Keratinocyte (primary cell): ENCODE measurements at regions not wholly inside any gene's neighbourhood (a gene's known extent, or its start where the extent isn't known, plus 50 kb on each side); places are given as distances from the start of the nearest gene placed in this dataset.

Source experiments
- DNase-seq: peaks from one replicate; pipeline ENCODE4 v3.0.0-alpha.2; 2011; ENCODE audit warnings: low read depth, missing footprints, low spot score
- FAIRE-seq: peaks from 2 replicates; lab custom pipeline; 2011; peaks lifted over from hg19 to GRCh38; lab: Jason Lieb, UNC
- H2AFZ ChIP-seq: 2 replicates; pipeline ENCODE4 v1.6.0; 2012; ENCODE audit warnings: low read length, control low read depth, inconsistent platforms; ENCODE audit not compliant: control insufficient read depth
- H3K27ac ChIP-seq: 2 replicates; pipeline ENCODE4 v1.5.1; 2011; ENCODE audit warnings: low read length; ENCODE audit not compliant: control insufficient read depth, insufficient read depth
- H3K27me3 ChIP-seq: 3 replicates; pipeline ENCODE4 v1.6.0; 2011; ENCODE audit warnings: low read length; ENCODE audit not compliant: control insufficient read depth, insufficient read depth; ENCODE audit errors: extremely low read depth
- H3K36me3 ChIP-seq, 2 experiments: 2 replicates in 1 of 2; 3 replicates in 1 of 2; pipeline ENCODE4 v1.5.1; 2011; ENCODE audit warnings: low read length in 2 of 2, mild to moderate bottlenecking in 1 of 2; ENCODE audit not compliant: control insufficient read depth in 2 of 2, insufficient read depth in 2 of 2; ENCODE audit errors: extremely low read depth in 1 of 2
- H3K4me1 ChIP-seq: 3 replicates; pipeline ENCODE4 v1.5.1; 2011; ENCODE audit warnings: low read length; ENCODE audit not compliant: control insufficient read depth, insufficient read depth; ENCODE audit errors: extremely low read depth
- H3K4me2 ChIP-seq: 3 replicates; pipeline ENCODE4 v1.6.0; 2011; ENCODE audit warnings: low read depth, low read length; ENCODE audit not compliant: control insufficient read depth, insufficient read depth; ENCODE audit errors: extremely low read depth
- H3K4me3 ChIP-seq, 3 experiments: fragments of 200-600 bp in 1 of 3; sonication (generic) in 1 of 3; 2 replicates in 2 of 3; 3 replicates in 1 of 3; pipeline ENCODE4 v1.5.1; 2011 to 2016; ENCODE audit warnings: low read length in 3 of 3, mild to moderate bottlenecking in 3 of 3, control low read depth in 2 of 3, inconsistent platforms in 1 of 3, low read depth in 1 of 3, mixed read lengths in 1 of 3, mixed run types in 1 of 3, moderate library complexity in 1 of 3; ENCODE audit not compliant: control insufficient read depth in 2 of 3, insufficient read depth in 2 of 3; ENCODE audit errors: extremely low read depth in 1 of 3
- H3K79me2 ChIP-seq: 2 replicates; pipeline ENCODE4 v1.6.0; 2012; ENCODE audit warnings: low read length; ENCODE audit not compliant: control insufficient read depth, insufficient read depth
- H3K9ac ChIP-seq: 3 replicates; pipeline ENCODE4 v1.6.0; 2011; ENCODE audit warnings: low read length; ENCODE audit not compliant: control insufficient read depth, insufficient read depth; ENCODE audit errors: extremely low read depth
- H3K9me1 ChIP-seq: 3 replicates; pipeline ENCODE4 v1.6.0; 2011; ENCODE audit warnings: low read length; ENCODE audit not compliant: control insufficient read depth, insufficient read depth; ENCODE audit errors: extremely low read depth
- H3K9me3 ChIP-seq: 2 replicates; pipeline ENCODE4 v1.5.1; 2012; ENCODE audit warnings: low read depth, low read length; ENCODE audit not compliant: control insufficient read depth
- H4K20me1 ChIP-seq: 3 replicates; pipeline ENCODE4 v1.6.0; 2011; ENCODE audit warnings: low read length; ENCODE audit not compliant: control insufficient read depth, insufficient read depth; ENCODE audit errors: extremely low read depth
- EZH2 ChIP-seq: IDR thresholded peaks from one replicate; pipeline ENCODE4 v1.6.1; 2012; ENCODE audit warnings: inconsistent platforms, mild to moderate bottlenecking, low read length, moderate library complexity
- dilution Hi-C: fragments of 300-500 bp; cut with MboI; formaldehyde crosslinking; loops from one replicate; pipeline ENCODE4 v1.7.0; 2020; ENCODE audit warnings: low sequenced_read_pairs; ENCODE audit not compliant: extremely low pct_ligation_motif_present
- TF ChIP-seq, protein P1 (sequence below), 3 experiments: IDR thresholded peaks in 1 of 3; conservative IDR thresholded peaks in 1 of 3; optimal IDR thresholded peaks in 1 of 3; 2 replicates in 2 of 3; 3 replicates in 1 of 3; pipeline versions ENCODE3 to v1.5.1; 2011; ENCODE audit warnings: low read length in 3 of 3, mild to moderate bottlenecking in 3 of 3, moderate library complexity in 2 of 3, control low read depth in 1 of 3, inconsistent platforms in 1 of 3; ENCODE audit not compliant: insufficient read depth in 2 of 3; ENCODE audit errors: extremely low read depth in 1 of 3

DNA sequence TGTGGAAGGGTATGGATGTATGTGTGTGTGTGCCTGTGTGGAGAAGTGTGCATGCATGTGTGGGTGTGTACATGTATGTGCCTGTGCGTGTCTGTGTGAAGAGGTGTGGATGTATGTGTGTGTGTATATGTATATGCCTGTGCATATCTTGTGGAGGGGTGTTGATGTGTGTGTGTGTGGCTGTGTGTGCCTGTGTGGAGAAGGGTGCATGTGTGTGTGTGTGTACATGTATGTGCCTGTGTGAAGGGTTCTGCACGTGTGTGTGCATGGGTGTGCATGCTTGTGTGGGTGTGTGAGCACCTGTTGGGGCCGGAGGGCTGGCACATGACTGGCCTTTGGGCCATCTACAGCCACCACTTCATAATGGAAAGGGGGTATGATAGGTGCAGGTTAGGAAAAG lies 291.4 kb downstream of the IRX2 start:
- H4K20me1 ChIP-seq = no peaks in the 10 kb centered on the region
- H3K4me2 ChIP-seq = no peak overlapping the region
- DNase-seq (no peak), FAIRE-seq (no peak)
- H3K9ac ChIP-seq = no peak overlapping the region
- no peak overlapping the region for H3K27ac ChIP-seq
- no peak overlapping the region for H3K4me3 ChIP-seq
- H3K4me1 ChIP-seq = no peaks in the 10 kb centered on the region
- no peaks in the 10 kb centered on the region for H3K9me1 ChIP-seq
- no peak overlapping the region for H2AFZ ChIP-seq
- no peaks in the 10 kb centered on the region for H3K27me3 ChIP-seq
- no peaks in the 10 kb centered on the region for H3K9me3 ChIP-seq
- H3K79me2 ChIP-seq = no peaks in the 10 kb centered on the region
- no peaks in the 10 kb centered on the region for H3K36me3 ChIP-seq
- dilution Hi-C loops = no loop called here
- TF ChIP-seq, protein P1, sequence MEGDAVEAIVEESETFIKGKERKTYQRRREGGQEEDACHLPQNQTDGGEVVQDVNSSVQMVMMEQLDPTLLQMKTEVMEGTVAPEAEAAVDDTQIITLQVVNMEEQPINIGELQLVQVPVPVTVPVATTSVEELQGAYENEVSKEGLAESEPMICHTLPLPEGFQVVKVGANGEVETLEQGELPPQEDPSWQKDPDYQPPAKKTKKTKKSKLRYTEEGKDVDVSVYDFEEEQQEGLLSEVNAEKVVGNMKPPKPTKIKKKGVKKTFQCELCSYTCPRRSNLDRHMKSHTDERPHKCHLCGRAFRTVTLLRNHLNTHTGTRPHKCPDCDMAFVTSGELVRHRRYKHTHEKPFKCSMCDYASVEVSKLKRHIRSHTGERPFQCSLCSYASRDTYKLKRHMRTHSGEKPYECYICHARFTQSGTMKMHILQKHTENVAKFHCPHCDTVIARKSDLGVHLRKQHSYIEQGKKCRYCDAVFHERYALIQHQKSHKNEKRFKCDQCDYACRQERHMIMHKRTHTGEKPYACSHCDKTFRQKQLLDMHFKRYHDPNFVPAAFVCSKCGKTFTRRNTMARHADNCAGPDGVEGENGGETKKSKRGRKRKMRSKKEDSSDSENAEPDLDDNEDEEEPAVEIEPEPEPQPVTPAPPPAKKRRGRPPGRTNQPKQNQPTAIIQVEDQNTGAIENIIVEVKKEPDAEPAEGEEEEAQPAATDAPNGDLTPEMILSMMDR (optimal IDR thresholded peaks at IDR 0.05 in 1 of 3, IDR thresholded peaks at IDR 0.05 in 1 of 3, conservative IDR thresholded peaks at IDR 0.05 in 1 of 3; ENCODE audit: extremely low read depth in 1 of 3, insufficient read depth in 2 of 3, low read length in 3 of 3) = no peak
- no peak for TF ChIP-seq EZH2

DNA sequence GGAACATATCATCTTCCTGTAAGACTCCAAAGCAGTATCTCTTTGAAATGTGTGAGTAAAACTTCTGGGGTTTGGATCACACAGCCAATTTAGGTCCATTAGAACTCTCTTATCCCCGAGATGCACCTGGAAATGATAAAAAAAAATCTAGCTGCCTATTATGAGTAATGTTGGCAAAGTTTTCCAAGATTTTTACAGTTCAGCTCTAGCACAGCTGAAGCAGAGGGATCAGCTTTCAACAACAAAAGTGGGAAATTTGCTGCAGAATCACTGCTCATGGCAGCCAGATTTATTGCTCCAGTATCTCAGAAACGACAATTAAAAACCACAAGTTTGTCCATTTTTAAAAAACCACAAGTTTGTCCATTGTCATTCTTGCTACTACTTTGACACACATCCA lies 292.2 kb downstream of the IRX2 start:
- Histone ChIP-seq H3K9me3 (peaks cover 4% of the 10 kb centered on the region), H3K4me1 (no peaks in the 10 kb centered on the region), H3K4me3 (no peak overlapping the region), H3K27ac (no peak overlapping the region), H3K27me3 (no peaks in the 10 kb centered on the region), H3K79me2 (no peaks in the 10 kb centered on the region), H2AFZ (no peak overlapping the region), H4K20me1 (no peaks in the 10 kb centered on the region), H3K4me2 (no peak overlapping the region), H3K36me3 (no peaks in the 10 kb centered on the region), H3K9me1 (no peaks in the 10 kb centered on the region), H3K9ac (no peak overlapping the region)
- FAIRE-seq (no peak), DNase-seq (no peak)
- TF ChIP-seq EZH2 = no peak
- TF ChIP-seq, protein P1 (optimal IDR thresholded peaks at IDR 0.05 in 1 of 3, IDR thresholded peaks at IDR 0.05 in 1 of 3, conservative IDR thresholded peaks at IDR 0.05 in 1 of 3; ENCODE audit: extremely low read depth in 1 of 3, insufficient read depth in 2 of 3, low read length in 3 of 3) = no peak
- dilution Hi-C loops = no loop called here
